CD4-positive, alpha-beta memory T cell (primary cell): ENCODE measurements at regions not wholly inside any gene's neighbourhood (a gene's known extent, or its start where the extent isn't known, plus 50 kb on each side); places are given as distances from the start of the nearest gene placed in this dataset.
"Not testable (repeated sequence)": the region's sequence is repeated elsewhere in the genome, so short reads cannot be mapped to it uniquely, and the experiment has no call there.

Experiments used
- CTCF ChIA-PET: fragments of 350-600 bp; sonication (Branson Sonifier 250); formaldehyde crosslinking; loops from one replicate; lab custom pipeline; 2021; ENCODE audit warnings: inconsistent platforms; ENCODE audit not compliant: partially characterized antibody; lab: Charles Lee
- POLR2A ChIA-PET: fragments of 350-600 bp; sonication (Branson Sonifier 250); formaldehyde crosslinking; loops from one replicate; lab custom pipeline; 2021; ENCODE audit not compliant: partially characterized antibody; lab: Charles Lee
- DNase-seq, 5 donors: peaks; one replicate each; pipeline versions ENCODE4 v3.0.0 to v3.0.0-alpha.2; 2020 to 2022; ENCODE audit warnings: mixed read lengths in 1 of 5
- H3K27ac ChIP-seq: one replicate; pipeline ENCODE4 v1.7.0; 2013; ENCODE audit warnings: low read depth, low read length
- H3K27me3 ChIP-seq: 2 replicates; pipeline ENCODE4 v1.7.0; 2013; ENCODE audit warnings: mild to moderate bottlenecking, low read length, moderate library complexity; ENCODE audit not compliant: insufficient read depth
- H3K36me3 ChIP-seq: 2 replicates; pipeline ENCODE4 v1.7.0; 2013; ENCODE audit warnings: mild to moderate bottlenecking, low read length, moderate library complexity; ENCODE audit not compliant: insufficient read depth
- H3K4me1 ChIP-seq: 2 replicates; pipeline ENCODE4 v1.7.0; 2013; ENCODE audit warnings: mild to moderate bottlenecking, low read length, moderate library complexity; ENCODE audit not compliant: insufficient read depth
- H3K4me3 ChIP-seq, 2 donors: one replicate each; pipeline ENCODE4 v1.7.0; 2013; ENCODE audit warnings: low read length in 2 of 2, mild to moderate bottlenecking in 1 of 2
- H3K9me3 ChIP-seq, 2 donors: one replicate each; pipeline ENCODE4 v1.7.0; 2013; ENCODE audit warnings: low read length in 2 of 2, control low read depth in 1 of 2; ENCODE audit not compliant: control insufficient read depth in 1 of 2
- H3K27ac Mint-ChIP-seq, 7 donors: one replicate each; pipeline ENCODE4 v1.8.0; 2020 to 2021; ENCODE audit warnings: mixed read lengths in 7 of 7, mild to moderate bottlenecking in 6 of 7, inconsistent platforms in 3 of 7, moderate library complexity in 3 of 7
- H3K27me3 Mint-ChIP-seq, 2 donors: one replicate each; pipeline ENCODE4 v1.8.0; 2020 to 2021; ENCODE audit warnings: mixed read lengths in 2 of 2
- H3K36me3 Mint-ChIP-seq, 2 donors: one replicate each; pipeline ENCODE4 v1.8.0; 2020 to 2021; ENCODE audit warnings: mixed read lengths in 2 of 2, inconsistent platforms in 1 of 2, mild to moderate bottlenecking in 1 of 2
- H3K4me1 Mint-ChIP-seq, 4 donors: one replicate each; pipeline ENCODE4 v1.8.0; 2020 to 2021; ENCODE audit warnings: mixed read lengths in 4 of 4, mild to moderate bottlenecking in 1 of 4
- H3K4me3 Mint-ChIP-seq, 8 donors: one replicate each; pipeline ENCODE4 v1.8.0; 2020 to 2021; ENCODE audit warnings: mixed read lengths in 8 of 8, mild to moderate bottlenecking in 7 of 8, moderate library complexity in 6 of 8, inconsistent platforms in 3 of 8
- H3K9me3 Mint-ChIP-seq, 8 donors: one replicate each; pipeline ENCODE4 v1.8.0; 2020 to 2021; ENCODE audit warnings: mixed read lengths in 8 of 8, mild to moderate bottlenecking in 5 of 8, inconsistent platforms in 3 of 8, moderate library complexity in 1 of 8
- intact Hi-C: fragments of 100-400 bp; cut with micrococcal nuclease; formaldehyde crosslinking; loops from one replicate; pipeline ENCODE4 v1.15.1; 2023

DNA sequence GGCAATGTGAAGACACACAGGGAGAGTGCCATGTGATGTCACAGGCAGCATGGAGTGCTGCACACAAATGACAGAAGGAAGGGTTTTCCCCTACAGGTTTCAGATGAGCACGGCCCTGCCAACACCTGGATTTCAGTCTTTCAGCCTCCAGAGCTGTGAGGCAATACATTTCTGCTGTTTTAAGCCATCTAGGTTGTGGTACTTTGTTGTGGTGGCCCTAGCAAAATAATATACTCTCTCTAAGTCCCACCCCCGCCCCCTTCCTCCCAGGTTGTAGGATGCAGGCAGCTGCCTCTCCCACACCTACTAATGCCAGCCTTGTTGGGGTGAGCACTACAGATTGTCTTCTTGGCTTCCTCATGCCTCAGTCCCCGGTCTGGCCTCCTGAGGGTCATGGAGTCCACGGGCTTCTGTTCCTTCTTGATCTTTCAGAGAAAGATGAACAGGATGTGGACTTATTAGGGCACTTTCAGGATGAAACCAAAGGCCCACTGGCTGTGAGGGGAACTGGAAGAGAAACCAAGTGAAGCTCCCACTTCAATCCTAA lies 180.0 kb downstream of the CD47 start:
- peaks cover 8% of the 10 kb centered on the region for H3K4me1 ChIP-seq
- ChIA-PET CTCF (interaction anchor here (3.3 kb wide), 1 partner anchor 17 kb away, joined by 13 read pairs; no protein-coding TSS in a partner anchor), POLR2A (no interaction called here)
- no peaks in the 10 kb centered on the region for H3K9me3 Mint-ChIP-seq
- H3K4me3 ChIP-seq, result no peak overlapping the region
- peak overlapping the region in 2 of 7 donors; percentile 30 to 72 for H3K27ac Mint-ChIP-seq
- no peaks in the 10 kb centered on the region for H3K27me3 Mint-ChIP-seq
- peaks cover 0 to 13% (median 8%) of the 10 kb centered on the region in 4 donors for H3K4me1 Mint-ChIP-seq
- intact Hi-C loops, result no loop called here
- H3K36me3 ChIP-seq, result no peaks in the 10 kb centered on the region
- H3K9me3 ChIP-seq, result no peaks in the 10 kb centered on the region
- no peak overlapping the region for H3K4me3 Mint-ChIP-seq
- H3K27ac ChIP-seq, result no peak overlapping the region
- H3K27me3 ChIP-seq, result no peaks in the 10 kb centered on the region
- H3K36me3 Mint-ChIP-seq, result no peaks in the 10 kb centered on the region
- DNase-seq, result peak in 2 of 5 donors; percentile 5 to 16

DNA sequence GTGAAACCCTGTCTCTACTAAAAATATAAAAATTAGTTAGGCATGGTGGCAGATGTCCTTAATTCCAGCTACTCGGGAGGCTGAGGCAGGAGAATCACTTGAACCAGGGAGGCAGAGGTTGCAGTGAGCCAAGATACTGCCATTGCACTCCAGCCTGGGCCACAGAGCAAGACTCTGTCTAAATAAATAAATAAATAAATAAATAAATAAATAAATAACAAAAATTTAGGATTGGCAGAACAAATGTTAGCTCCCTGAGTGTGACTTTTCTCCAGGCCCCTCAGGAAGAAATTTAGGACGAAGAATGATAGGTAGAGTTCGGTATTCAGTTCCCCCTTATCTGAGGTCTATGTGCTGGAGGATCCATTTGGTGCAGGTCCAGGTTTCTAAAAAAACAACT lies 181.2 kb downstream of the CD47 start:
- H3K27ac ChIP-seq, H3K4me1 ChIP-seq, H3K4me3 Mint-ChIP-seq, H3K4me3 ChIP-seq, H3K27ac Mint-ChIP-seq, H3K9me3 ChIP-seq, H3K9me3 Mint-ChIP-seq, H3K36me3 Mint-ChIP-seq, DNase-seq, H3K27me3 Mint-ChIP-seq, POLR2A ChIA-PET, H3K36me3 ChIP-seq, H3K27me3 ChIP-seq, intact Hi-C loops: not testable (repeated sequence)
- peaks cover 0 to 13% (median 8%) of the 10 kb centered on the region in 4 donors for H3K4me1 Mint-ChIP-seq
- CTCF ChIA-PET, result interaction anchor here (0.9 to 3.3 kb wide), 2 partner anchors 16 to 18 kb away, joined by 3 to 13 read pairs; no protein-coding TSS in a partner anchor

DNA sequence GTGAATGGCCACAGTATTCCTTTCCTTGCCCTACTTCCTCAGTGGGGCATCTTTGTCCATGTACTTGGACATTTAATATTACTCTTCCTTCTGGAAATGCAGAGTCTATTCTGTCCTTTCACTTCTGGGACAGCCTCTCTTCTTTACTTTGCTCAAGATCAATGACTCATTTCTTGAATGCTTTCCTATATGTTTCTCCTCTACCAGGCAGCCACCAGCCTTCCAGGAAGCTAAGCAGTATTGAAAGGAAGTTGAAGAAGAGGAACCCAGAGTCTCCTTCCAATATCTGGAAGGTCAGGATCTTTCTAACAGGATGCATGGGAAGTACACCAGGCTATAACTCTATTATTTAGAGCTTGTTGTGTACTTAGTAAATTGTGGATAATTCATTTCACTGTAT lies 182.8 kb downstream of the CD47 start:
- H3K4me1 Mint-ChIP-seq, result peaks cover 0 to 13% (median 8%) of the 10 kb centered on the region in 4 donors
- Histone ChIP-seq H3K27ac (no peak overlapping the region), H3K4me1 (peaks cover 8% of the 10 kb centered on the region), H3K27me3 (no peaks in the 10 kb centered on the region), H3K36me3 (no peaks in the 10 kb centered on the region), H3K9me3 (no peaks in the 10 kb centered on the region), H3K4me3 (no peak overlapping the region)
- POLR2A ChIA-PET, result no interaction called here
- H3K36me3 Mint-ChIP-seq, result no peaks in the 10 kb centered on the region
- H3K4me3 Mint-ChIP-seq, result peak overlapping the region in 1 of 8 donors; percentile 22
- intact Hi-C loops, result no loop called here
- H3K27ac Mint-ChIP-seq, result no peak overlapping the region
- H3K27me3 Mint-ChIP-seq, result peaks cover 1 to 2% of the 10 kb centered on the region in 2 donors
- CTCF ChIA-PET, result no interaction called here
- H3K9me3 Mint-ChIP-seq, result no peaks in the 10 kb centered on the region
- no peak for DNase-seq

DNA sequence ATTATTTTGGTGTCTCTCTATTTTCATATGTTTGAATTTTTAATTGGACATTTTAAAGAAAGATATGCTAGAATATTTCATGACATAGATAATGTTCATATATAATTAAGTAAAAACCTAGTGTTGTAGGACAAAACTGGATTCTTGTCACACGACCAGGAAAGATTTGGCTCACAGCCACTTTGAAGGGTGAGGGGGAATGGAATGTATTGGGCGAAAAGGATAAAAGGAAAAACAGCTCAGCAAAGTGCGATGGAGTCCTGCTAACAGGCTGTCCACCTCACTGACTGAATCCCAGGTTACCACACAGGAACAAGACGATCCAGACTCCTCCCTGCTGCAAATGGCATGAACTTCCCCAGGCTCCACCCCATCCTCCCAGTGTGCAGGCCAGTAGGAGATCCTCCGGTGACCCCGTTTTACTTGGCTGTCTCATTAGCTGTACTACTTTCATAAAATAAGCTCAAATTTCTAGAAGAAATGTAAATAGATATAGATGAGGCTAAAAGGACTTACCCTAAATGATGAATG lies 186.2 kb downstream of the CD47 start:
- Mint-ChIP-seq H3K9me3 (no peaks in the 10 kb centered on the region), H3K27ac (no peak overlapping the region), H3K4me3 (no peak overlapping the region), H3K27me3 (peaks cover 4 to 7% of the 10 kb centered on the region in 2 donors), H3K36me3 (no peaks in the 10 kb centered on the region), H3K4me1 (no peaks in the 10 kb centered on the region)
- H3K27ac ChIP-seq, result no peak overlapping the region
- H3K9me3 ChIP-seq, result no peaks in the 10 kb centered on the region
- H3K4me3 ChIP-seq, result no peak overlapping the region
- no peak for DNase-seq
- CTCF ChIA-PET, result interaction anchor here (2.6 kb wide), 1 partner anchor 23 kb away, joined by 13 read pairs; no protein-coding TSS in a partner anchor
- no peaks in the 10 kb centered on the region for H3K36me3 ChIP-seq
- no peaks in the 10 kb centered on the region for H3K4me1 ChIP-seq
- intact Hi-C loops, result no loop called here
- POLR2A ChIA-PET, result no interaction called here
- no peaks in the 10 kb centered on the region for H3K27me3 ChIP-seq

DNA sequence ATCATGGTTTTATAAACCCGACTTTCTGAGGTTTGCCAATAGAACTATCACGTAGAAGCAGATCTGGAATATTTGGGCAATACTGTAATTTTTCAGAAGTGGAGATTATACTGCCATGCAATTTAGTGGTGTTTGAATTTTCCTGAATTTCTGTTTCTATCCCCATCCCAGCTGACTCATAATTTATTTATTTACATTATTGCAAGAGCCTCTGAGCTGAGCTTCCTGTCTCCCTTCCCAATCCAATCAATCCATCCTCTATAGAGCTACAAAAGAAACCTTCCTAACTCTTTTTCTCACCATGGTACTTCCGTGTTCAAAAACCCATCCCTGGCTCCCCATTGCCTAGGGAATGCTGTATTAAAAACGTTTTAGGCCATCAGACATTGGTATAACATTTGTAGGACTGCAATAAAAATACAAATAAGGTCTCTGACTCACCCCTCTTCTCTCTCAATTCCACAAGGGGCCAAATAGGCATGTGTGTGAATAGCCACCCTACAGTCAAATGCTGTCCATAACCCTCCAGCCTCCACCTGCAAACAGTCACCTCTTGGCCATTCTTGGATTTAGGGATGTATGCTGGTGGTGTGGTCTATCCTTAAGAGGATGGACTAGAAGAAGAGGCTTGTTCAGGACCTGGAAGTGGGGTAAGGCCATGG lies 190.7 kb downstream of the CD47 start:
- intact Hi-C loops, result no loop called here
- no peaks in the 10 kb centered on the region for H3K4me1 ChIP-seq
- POLR2A ChIA-PET, result no interaction called here
- no peaks in the 10 kb centered on the region for H3K9me3 Mint-ChIP-seq
- no peak for DNase-seq
- no peaks in the 10 kb centered on the region for H3K4me1 Mint-ChIP-seq
- no peak overlapping the region for H3K4me3 Mint-ChIP-seq
- H3K27me3 ChIP-seq, result peaks cover 12% of the 10 kb centered on the region
- CTCF ChIA-PET, result interaction anchor here (2.5 kb wide), 1 partner anchor 27 kb away, joined by 14 read pairs; no protein-coding TSS in a partner anchor
- H3K27ac ChIP-seq, result no peak overlapping the region
- H3K36me3 ChIP-seq, result no peaks in the 10 kb centered on the region
- H3K27ac Mint-ChIP-seq, result no peak overlapping the region
- no peak overlapping the region for H3K4me3 ChIP-seq
- no peaks in the 10 kb centered on the region for H3K36me3 Mint-ChIP-seq
- H3K9me3 ChIP-seq, result no peaks in the 10 kb centered on the region
- peaks cover 14 to 26% of the 10 kb centered on the region in 2 donors for H3K27me3 Mint-ChIP-seq

DNA sequence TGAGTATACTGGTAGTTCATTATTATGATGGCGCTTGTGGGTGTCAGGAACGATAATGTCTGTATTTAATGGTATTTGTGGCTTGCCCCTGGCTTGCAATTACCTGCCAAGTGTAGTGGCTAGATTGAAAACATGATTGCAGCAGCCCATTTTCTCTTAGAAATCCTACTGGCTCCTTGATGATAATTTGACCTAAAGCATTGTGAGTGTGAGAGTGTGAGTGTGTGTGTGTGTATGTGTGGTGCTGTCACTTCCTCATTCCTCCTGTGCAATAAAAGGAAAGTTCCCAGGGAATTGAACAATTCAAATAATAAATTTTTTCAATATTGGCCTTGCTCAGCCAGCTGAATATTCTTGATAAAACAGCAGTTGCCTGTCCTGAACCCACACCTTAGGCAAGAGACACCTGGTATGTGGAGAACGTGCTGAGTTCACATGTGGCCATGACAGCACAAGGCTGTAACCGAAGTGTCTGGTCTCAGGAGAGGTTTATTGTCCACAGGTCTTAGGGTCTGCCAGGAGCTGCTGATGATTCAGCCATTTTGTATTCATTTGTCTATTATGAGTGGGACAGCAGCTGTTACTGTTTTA lies 193.3 kb downstream of the CD47 start:
- Histone ChIP-seq H3K27me3 (peaks cover 12% of the 10 kb centered on the region), H3K9me3 (no peaks in the 10 kb centered on the region), H3K4me1 (no peaks in the 10 kb centered on the region), H3K4me3 (no peak overlapping the region), H3K36me3 (no peaks in the 10 kb centered on the region), H3K27ac (no peak overlapping the region)
- Mint-ChIP-seq H3K4me3 (no peak overlapping the region), H3K9me3 (peaks cover 0 to 2% (median 0%) of the 10 kb centered on the region in 8 donors), H3K27ac (no peak overlapping the region), H3K36me3 (no peaks in the 10 kb centered on the region), H3K27me3 (peaks cover 21 to 38% of the 10 kb centered on the region in 2 donors), H3K4me1 (no peaks in the 10 kb centered on the region)
- ChIA-PET CTCF (interaction anchor here (2.5 kb wide), 1 partner anchor 30 kb away, joined by 14 read pairs; no protein-coding TSS in a partner anchor), POLR2A (no interaction called here)
- intact Hi-C loops, result no loop called here
- no peak for DNase-seq

DNA sequence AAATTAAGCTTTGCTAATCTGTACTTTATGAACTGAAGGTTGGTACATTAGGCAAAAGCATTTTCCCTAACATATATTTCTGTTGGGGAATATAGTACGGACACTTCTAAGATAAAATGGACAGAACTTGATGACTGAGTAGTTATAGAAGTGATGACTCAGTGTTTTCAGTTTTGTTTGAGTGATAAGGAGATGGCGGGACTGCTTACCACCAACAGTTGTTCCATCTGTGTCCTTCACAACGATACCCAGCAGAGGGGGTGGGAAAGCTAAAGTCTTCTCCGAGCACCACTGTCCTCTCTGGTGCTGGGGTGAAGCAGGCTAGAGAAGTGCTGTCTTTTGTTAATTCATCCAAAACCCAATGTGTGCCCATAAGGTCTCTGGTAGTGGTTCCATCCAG lies 195.8 kb downstream of the CD47 start:
- no peak for DNase-seq
- CTCF ChIA-PET, result no interaction called here
- Mint-ChIP-seq H3K4me3 (no peak overlapping the region), H3K27me3 (peaks cover 20 to 35% of the 10 kb centered on the region in 2 donors), H3K36me3 (no peaks in the 10 kb centered on the region), H3K9me3 (peaks cover 0 to 2% (median 0%) of the 10 kb centered on the region in 8 donors), H3K27ac (no peak overlapping the region), H3K4me1 (no peaks in the 10 kb centered on the region)
- Histone ChIP-seq H3K27ac (no peak overlapping the region), H3K9me3 (no peaks in the 10 kb centered on the region), H3K4me3 (no peak overlapping the region), H3K36me3 (no peaks in the 10 kb centered on the region), H3K27me3 (peaks cover 12% of the 10 kb centered on the region), H3K4me1 (no peaks in the 10 kb centered on the region)
- intact Hi-C loops, result no loop called here
- POLR2A ChIA-PET, result no interaction called here
